ENCODE measurements at regions not wholly inside any gene's neighbourhood (a gene's known extent, or its start where the extent isn't known, plus 50 kb on each side); places are given as distances from the start of the nearest gene placed in this dataset.

DNA sequence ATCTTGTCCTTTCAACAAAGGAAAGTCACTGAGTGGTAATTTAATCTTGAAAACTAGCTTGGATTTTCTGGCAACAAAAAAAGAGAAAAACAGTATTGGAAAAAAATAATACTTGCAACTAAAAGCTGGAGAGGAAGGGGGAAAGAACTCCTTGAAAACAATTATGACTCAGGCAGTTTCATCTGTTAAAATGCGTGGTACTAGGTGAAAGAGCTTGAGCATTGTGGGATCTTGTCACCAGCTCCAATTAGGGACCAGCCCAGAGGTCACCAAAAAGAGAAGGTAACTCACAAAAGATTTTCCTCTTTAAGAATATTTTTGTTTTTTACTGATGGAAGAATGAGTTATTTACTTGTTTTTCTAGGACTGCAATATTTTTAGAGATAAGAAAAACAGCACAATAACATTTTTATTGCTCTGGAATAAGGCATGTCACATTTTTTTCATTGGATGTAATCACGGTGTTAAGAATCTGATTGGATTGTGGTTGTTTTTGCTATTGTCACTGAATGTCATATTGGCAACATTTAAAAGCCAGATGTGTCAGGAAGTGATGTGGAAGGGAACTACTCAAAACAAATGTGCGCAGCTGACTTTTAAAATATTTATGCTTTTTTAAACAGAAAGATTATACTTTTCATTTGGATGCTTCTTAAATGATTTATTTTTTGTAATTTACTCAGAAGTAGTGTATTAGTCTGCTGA, 78.5 kb upstream of the ADAMTS5 start:
- ATAC-seq (ENCODE audit: low FRiP score in 2 of 2): no peak
- H3K4me3 ChIP-seq: no peak overlapping the region
- no peaks in the 10 kb centered on the region for H3K36me3 ChIP-seq
- H3K27ac ChIP-seq: no peak overlapping the region
- 78 to 80% methylated on average over 3 of the region's 3 CpGs for WGBS, 2 donors
- H3K4me1 ChIP-seq: no peaks in the 10 kb centered on the region
- H3K27me3 ChIP-seq: no peaks in the 10 kb centered on the region
- no peak for TF ChIP-seq EP300 (IDR thresholded peaks at IDR 0.05)
- TF ChIP-seq POLR2AphosphoS5 (IDR thresholded peaks at IDR 0.05): no peak
- no peak for TF ChIP-seq CTCF (IDR thresholded peaks at IDR 0.05)
- no peak for TF ChIP-seq POLR2A (IDR thresholded peaks at IDR 0.05)
- DNase-seq: no peak
- no peaks in the 10 kb centered on the region for H3K9me3 ChIP-seq

DNA sequence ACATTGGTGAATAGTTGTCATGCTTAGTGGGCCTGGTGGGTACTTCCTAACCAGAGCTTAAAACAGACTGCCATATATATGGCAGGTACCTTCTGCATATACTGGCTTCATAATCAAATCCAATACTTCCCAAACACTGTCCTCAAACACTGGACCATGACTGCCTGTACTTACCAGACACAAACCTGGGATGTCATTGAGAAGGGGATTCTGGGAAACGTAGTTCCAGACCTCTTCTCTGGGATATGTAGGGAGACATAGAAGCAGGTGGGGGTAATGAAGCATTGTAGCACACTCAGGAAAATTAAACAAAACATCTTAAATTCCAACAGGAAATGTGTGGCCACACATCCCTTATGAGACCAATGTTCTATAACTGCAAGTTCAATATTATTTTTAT, 76.5 kb upstream of the ADAMTS5 start:
- no peak for TF ChIP-seq EP300 (IDR thresholded peaks at IDR 0.05)
- no peak for TF ChIP-seq POLR2AphosphoS5 (IDR thresholded peaks at IDR 0.05)
- no peak for TF ChIP-seq POLR2A (IDR thresholded peaks at IDR 0.05)
- no peak for TF ChIP-seq CTCF (IDR thresholded peaks at IDR 0.05)
- H3K36me3 ChIP-seq: no peaks in the 10 kb centered on the region
- H3K4me3 ChIP-seq: no peak overlapping the region
- no peak overlapping the region for H3K27ac ChIP-seq
- H3K27me3 ChIP-seq: no peaks in the 10 kb centered on the region
- DNase-seq: no peak
- 93 to 100% methylated on average over 1 of the region's 1 CpG for WGBS, 2 donors
- ATAC-seq (ENCODE audit: low FRiP score in 2 of 2): no peak
- H3K9me3 ChIP-seq: no peaks in the 10 kb centered on the region
- H3K4me1 ChIP-seq: no peaks in the 10 kb centered on the region

DNA sequence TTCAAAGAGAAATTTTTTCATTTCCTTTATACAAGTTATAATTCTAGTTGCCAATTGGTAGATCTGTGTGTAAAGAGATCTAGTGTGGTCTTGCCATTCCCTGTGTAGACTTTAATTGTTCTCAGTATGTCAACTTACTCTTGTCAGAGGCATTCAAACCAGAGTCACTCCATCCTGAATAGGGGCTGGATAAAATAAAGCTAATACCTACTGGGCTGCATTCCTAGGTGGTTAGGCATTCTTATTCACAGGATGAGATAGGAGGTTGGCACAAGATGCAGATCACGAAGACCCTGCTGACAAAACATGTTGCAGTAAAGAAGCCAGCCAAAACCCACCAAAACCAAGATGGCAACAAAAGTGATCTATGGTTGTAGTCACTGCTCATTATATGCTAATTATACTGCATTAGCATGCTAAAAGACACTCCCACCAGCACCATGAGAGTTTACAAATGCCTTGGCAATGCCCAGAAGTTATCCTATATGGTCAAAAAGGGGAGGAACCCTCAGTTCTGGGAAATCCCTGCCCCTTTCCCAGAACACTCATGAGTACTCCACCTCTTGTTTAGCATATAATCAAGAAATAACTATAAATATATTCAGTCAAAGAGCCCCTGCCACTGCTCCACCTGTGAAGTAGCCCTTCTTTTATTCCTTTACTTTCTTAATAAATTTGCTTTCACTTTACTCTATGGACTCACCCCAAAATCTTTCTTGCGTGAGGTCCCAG, 74.0 kb upstream of the ADAMTS5 start:
- Histone ChIP-seq H3K9me3 (no peaks in the 10 kb centered on the region), H3K4me3 (no peak overlapping the region), H3K36me3 (no peaks in the 10 kb centered on the region), H3K4me1 (no peaks in the 10 kb centered on the region), H3K27me3 (no peaks in the 10 kb centered on the region), H3K27ac (no peak overlapping the region)
- DNase-seq: no peak
- no peak for TF ChIP-seq EP300 (IDR thresholded peaks at IDR 0.05)
- no peak for TF ChIP-seq CTCF (IDR thresholded peaks at IDR 0.05)
- no peak for TF ChIP-seq POLR2AphosphoS5 (IDR thresholded peaks at IDR 0.05)
- TF ChIP-seq POLR2A (IDR thresholded peaks at IDR 0.05): no peak
- 85 to 95% methylated on average over 2 of the region's 2 CpGs for WGBS, 2 donors
- no peak for ATAC-seq (ENCODE audit: low FRiP score in 2 of 2)

DNA sequence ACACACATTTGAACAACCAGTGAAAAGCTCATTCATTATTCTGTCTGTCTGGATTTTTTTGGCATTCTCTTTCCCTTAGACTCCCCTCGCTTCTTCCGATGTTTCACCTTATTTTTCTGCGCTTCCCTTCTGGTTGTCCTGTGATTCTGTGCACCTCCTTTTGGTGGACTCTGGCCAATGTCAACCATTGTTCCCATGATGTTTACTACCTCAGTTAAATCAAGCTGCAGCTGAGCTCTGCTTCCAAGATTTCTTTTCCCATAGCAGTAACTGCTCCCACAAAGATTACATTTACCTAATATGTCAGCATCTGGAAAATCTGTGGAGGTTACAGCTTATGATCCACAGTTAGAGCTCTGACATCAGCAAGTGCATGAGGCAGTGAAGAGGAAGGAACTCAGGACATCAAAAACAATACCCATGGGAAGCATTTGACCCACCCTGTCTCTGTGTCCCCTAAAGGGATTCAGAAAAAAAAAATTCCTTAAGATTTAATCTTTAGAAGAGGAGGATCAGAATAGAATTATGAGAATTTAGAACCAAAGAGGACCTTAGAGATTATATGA, 69.9 kb upstream of the ADAMTS5 start:
- ATAC-seq (ENCODE audit: low FRiP score in 2 of 2): no peak
- TF ChIP-seq POLR2AphosphoS5 (IDR thresholded peaks at IDR 0.05): no peak
- TF ChIP-seq POLR2A (IDR thresholded peaks at IDR 0.05): no peak
- no peak for TF ChIP-seq CTCF (IDR thresholded peaks at IDR 0.05)
- TF ChIP-seq EP300 (IDR thresholded peaks at IDR 0.05): no peak
- no peak overlapping the region for H3K4me3 ChIP-seq
- H3K4me1 ChIP-seq: no peaks in the 10 kb centered on the region
- 72 to 85% methylated on average over 3 of the region's 3 CpGs for WGBS, 2 donors
- no peak for DNase-seq
- H3K36me3 ChIP-seq: no peaks in the 10 kb centered on the region
- H3K27ac ChIP-seq: no peak overlapping the region
- no peaks in the 10 kb centered on the region for H3K9me3 ChIP-seq
- H3K27me3 ChIP-seq: no peaks in the 10 kb centered on the region
